ENCODE measurements at regions not wholly inside any gene's neighbourhood (a gene's known extent, or its start where the extent isn't known, plus 50 kb on each side); places are given as distances from the start of the nearest gene placed in this dataset.

GRCh38 chr2:150858382-150858781, 370.9 kb upstream of the RND3 start:
- Mint-ChIP-seq H3K9me3 (ENCODE audit: unreplicated experiment) (peaks cover 10% of the 10 kb centered on the region), H3K4me3 (ENCODE audit: unreplicated experiment) (no peak overlapping the region), H3K4me1 (ENCODE audit: low read depth, unreplicated experiment) (peaks cover 15% of the 10 kb centered on the region), H3K27ac (ENCODE audit: unreplicated experiment) (no peak overlapping the region), H3K27me3 (ENCODE audit: insufficient read depth, unreplicated experiment) (no peaks in the 10 kb centered on the region), H3K36me3 (ENCODE audit: insufficient read depth, unreplicated experiment) (no peaks in the 10 kb centered on the region)
- CTCF ChIA-PET: no interaction called here
- H3K36me3 ChIP-seq (ENCODE audit: control insufficient read depth, insufficient read depth, low read length): no peaks in the 10 kb centered on the region
- no peak for DNase-seq
- H3K4me1 ChIP-seq: no peaks in the 10 kb centered on the region
- no TSS peak for BruUV-seq (replicated peaks)
- H3K27me3 ChIP-seq (replicated peaks; ENCODE audit: control insufficient read depth, insufficient read depth, low read length): no peaks in the 10 kb centered on the region
- POLR2A ChIA-PET: no interaction called here
- H3K4me3 ChIP-seq (ENCODE audit: low read depth, low read length): no peak overlapping the region
- intact Hi-C loops (cut with micrococcal nuclease; ENCODE audit: unreplicated experiment): no loop called here
- H3K9me3 ChIP-seq: no peaks in the 10 kb centered on the region; the same call in 1 of the 2 replicates
- TF ChIP-seq, protein P1, sequence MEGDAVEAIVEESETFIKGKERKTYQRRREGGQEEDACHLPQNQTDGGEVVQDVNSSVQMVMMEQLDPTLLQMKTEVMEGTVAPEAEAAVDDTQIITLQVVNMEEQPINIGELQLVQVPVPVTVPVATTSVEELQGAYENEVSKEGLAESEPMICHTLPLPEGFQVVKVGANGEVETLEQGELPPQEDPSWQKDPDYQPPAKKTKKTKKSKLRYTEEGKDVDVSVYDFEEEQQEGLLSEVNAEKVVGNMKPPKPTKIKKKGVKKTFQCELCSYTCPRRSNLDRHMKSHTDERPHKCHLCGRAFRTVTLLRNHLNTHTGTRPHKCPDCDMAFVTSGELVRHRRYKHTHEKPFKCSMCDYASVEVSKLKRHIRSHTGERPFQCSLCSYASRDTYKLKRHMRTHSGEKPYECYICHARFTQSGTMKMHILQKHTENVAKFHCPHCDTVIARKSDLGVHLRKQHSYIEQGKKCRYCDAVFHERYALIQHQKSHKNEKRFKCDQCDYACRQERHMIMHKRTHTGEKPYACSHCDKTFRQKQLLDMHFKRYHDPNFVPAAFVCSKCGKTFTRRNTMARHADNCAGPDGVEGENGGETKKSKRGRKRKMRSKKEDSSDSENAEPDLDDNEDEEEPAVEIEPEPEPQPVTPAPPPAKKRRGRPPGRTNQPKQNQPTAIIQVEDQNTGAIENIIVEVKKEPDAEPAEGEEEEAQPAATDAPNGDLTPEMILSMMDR (IDR thresholded peaks at IDR 0.05; ENCODE audit: insufficient read depth in 1 of 2, low read depth in 1 of 2, low read length in 1 of 2, severe bottlenecking in 1 of 2, unreplicated experiment in 1 of 2): no peak

- no TSS peak for BruUV-seq (replicated peaks)
- no peaks in the 10 kb centered on the region for H3K27me3 Mint-ChIP-seq (ENCODE audit: insufficient read depth, unreplicated experiment)
- POLR2A ChIA-PET: no interaction called here
Observed at GRCh38 chr2:150856596-150857281, 369.3 kb upstream of the RND3 start.

DNA sequence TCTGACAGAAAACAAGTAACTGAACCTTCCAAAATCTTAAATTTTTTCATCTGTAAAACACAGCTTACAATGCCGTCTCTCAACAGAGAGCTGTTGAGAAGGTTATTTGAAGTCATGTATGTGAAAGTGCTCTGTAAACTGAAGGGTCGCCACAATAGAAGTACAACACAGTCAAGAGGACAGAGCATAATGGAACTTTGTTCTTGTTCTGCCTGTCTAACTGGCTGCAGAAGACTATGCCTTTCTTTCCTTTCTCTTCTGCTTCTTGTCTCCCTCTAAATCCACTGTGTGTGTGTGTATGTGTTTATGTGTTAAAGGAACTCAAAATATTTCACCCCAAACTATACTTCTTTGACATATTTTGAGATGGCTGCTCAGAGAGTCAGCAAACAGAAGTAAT, 365.8 kb upstream of the RND3 start:
- Mint-ChIP-seq H3K4me3 (ENCODE audit: unreplicated experiment) (no peak overlapping the region), H3K4me1 (ENCODE audit: low read depth, unreplicated experiment) (peaks cover 16% of the 10 kb centered on the region), H3K27me3 (ENCODE audit: insufficient read depth, unreplicated experiment) (no peaks in the 10 kb centered on the region), H3K9me3 (ENCODE audit: unreplicated experiment) (peaks cover 10% of the 10 kb centered on the region), H3K27ac (ENCODE audit: unreplicated experiment) (no peak overlapping the region), H3K36me3 (ENCODE audit: insufficient read depth, unreplicated experiment) (no peaks in the 10 kb centered on the region)
- no peaks in the 10 kb centered on the region for H3K27me3 ChIP-seq (replicated peaks; ENCODE audit: control insufficient read depth, insufficient read depth, low read length)
- POLR2A ChIA-PET: no interaction called here
- TF ChIP-seq, protein P1 (IDR thresholded peaks at IDR 0.05; ENCODE audit: insufficient read depth in 1 of 2, low read depth in 1 of 2, low read length in 1 of 2, severe bottlenecking in 1 of 2, unreplicated experiment in 1 of 2): no peak
- no TSS peak for BruUV-seq (replicated peaks)
- no peaks in the 10 kb centered on the region; the same call in 1 of the 2 replicates for H3K9me3 ChIP-seq
- H3K36me3 ChIP-seq (ENCODE audit: control insufficient read depth, insufficient read depth, low read length): no peaks in the 10 kb centered on the region
- no peak for DNase-seq
- no peak overlapping the region for H3K4me3 ChIP-seq (ENCODE audit: low read depth, low read length)
- intact Hi-C loops (cut with micrococcal nuclease; ENCODE audit: unreplicated experiment): no loop called here
- CTCF ChIA-PET: no interaction called here
- no peaks in the 10 kb centered on the region for H3K4me1 ChIP-seq

More at GRCh38 chr2:150856596-150857281, 369.3 kb upstream of the RND3 start:
- Histone ChIP-seq H3K4me1 (no peaks in the 10 kb centered on the region), H3K4me3 (ENCODE audit: low read depth, low read length) (no peak overlapping the region), H3K27me3 (replicated peaks; ENCODE audit: control insufficient read depth, insufficient read depth, low read length) (no peaks in the 10 kb centered on the region), H3K36me3 (ENCODE audit: control insufficient read depth, insufficient read depth, low read length) (no peaks in the 10 kb centered on the region), H3K9me3 (no peaks in the 10 kb centered on the region; the same call in 1 of the 2 replicates)
- intact Hi-C loops (cut with micrococcal nuclease; ENCODE audit: unreplicated experiment): no loop called here
- H3K36me3 Mint-ChIP-seq (ENCODE audit: insufficient read depth, unreplicated experiment): no peaks in the 10 kb centered on the region
- H3K27ac Mint-ChIP-seq (ENCODE audit: unreplicated experiment): no peak overlapping the region
- DNase-seq: no peak
- no peak overlapping the region for H3K4me3 Mint-ChIP-seq (ENCODE audit: unreplicated experiment)
- CTCF ChIA-PET: no interaction called here
- peaks cover 10% of the 10 kb centered on the region for H3K9me3 Mint-ChIP-seq (ENCODE audit: unreplicated experiment)
- peaks cover 16% of the 10 kb centered on the region for H3K4me1 Mint-ChIP-seq (ENCODE audit: low read depth, unreplicated experiment)
- TF ChIP-seq, protein P1 (IDR thresholded peaks at IDR 0.05; ENCODE audit: insufficient read depth in 1 of 2, low read depth in 1 of 2, low read length in 1 of 2, severe bottlenecking in 1 of 2, unreplicated experiment in 1 of 2): no peak
